ENCODE measurements at regions not wholly inside any gene's neighbourhood (a gene's known extent, or its start where the extent isn't known, plus 50 kb on each side); places are given as distances from the start of the nearest gene placed in this dataset.

GRCh38 chr5:88063813-88064212, 204.8 kb downstream of the TMEM161B start:
- no peak for TF ChIP-seq CTCF (IDR thresholded peaks at IDR 0.05)
- TF ChIP-seq POLR2A (IDR thresholded peaks at IDR 0.05; ENCODE audit: low read length): no peak
- no peak for TF ChIP-seq GATA3 (IDR thresholded peaks at IDR 0.05; ENCODE audit: borderline replicate concordance)
